ENCODE measurements at regions not wholly inside any gene's neighbourhood (a gene's known extent, or its start where the extent isn't known, plus 50 kb on each side); places are given as distances from the start of the nearest gene placed in this dataset.

- no peaks in the 10 kb centered on the region for H3K27me3 ChIP-seq (ENCODE audit: control insufficient read depth, insufficient read depth, low read length)
- H3K4me3 ChIP-seq (ENCODE audit: low read length in 3 of 3) = no peak overlapping the region
- H3K9me3 ChIP-seq (ENCODE audit: control insufficient read depth in 2 of 3, insufficient read depth in 1 of 3, low read length in 3 of 3) = peaks cover 0 to 3% (median 0%) of the 10 kb centered on the region in 3 donors
- no peak for DNase-seq
- TF ChIP-seq, protein P1, sequence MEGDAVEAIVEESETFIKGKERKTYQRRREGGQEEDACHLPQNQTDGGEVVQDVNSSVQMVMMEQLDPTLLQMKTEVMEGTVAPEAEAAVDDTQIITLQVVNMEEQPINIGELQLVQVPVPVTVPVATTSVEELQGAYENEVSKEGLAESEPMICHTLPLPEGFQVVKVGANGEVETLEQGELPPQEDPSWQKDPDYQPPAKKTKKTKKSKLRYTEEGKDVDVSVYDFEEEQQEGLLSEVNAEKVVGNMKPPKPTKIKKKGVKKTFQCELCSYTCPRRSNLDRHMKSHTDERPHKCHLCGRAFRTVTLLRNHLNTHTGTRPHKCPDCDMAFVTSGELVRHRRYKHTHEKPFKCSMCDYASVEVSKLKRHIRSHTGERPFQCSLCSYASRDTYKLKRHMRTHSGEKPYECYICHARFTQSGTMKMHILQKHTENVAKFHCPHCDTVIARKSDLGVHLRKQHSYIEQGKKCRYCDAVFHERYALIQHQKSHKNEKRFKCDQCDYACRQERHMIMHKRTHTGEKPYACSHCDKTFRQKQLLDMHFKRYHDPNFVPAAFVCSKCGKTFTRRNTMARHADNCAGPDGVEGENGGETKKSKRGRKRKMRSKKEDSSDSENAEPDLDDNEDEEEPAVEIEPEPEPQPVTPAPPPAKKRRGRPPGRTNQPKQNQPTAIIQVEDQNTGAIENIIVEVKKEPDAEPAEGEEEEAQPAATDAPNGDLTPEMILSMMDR (IDR thresholded peaks at IDR 0.05; ENCODE audit: borderline replicate concordance, extremely low read depth, insufficient read depth) = no peak
- intact Hi-C loops (cut with DNase I) = no loop called here
- FAIRE-seq = no peak
- no peaks in the 10 kb centered on the region for H3K4me1 ChIP-seq (ENCODE audit: control insufficient read depth in 2 of 3, insufficient read depth in 2 of 3, low read depth in 1 of 3, low read length in 3 of 3)
- no peak overlapping the region for H3K27ac ChIP-seq (ENCODE audit: low read depth in 2 of 2, low read length in 2 of 2)
- no peak overlapping the region for H3K9ac ChIP-seq (ENCODE audit: low read length in 3 of 3)
- no peaks in the 10 kb centered on the region for H3K36me3 ChIP-seq (ENCODE audit: control insufficient read depth in 2 of 3, insufficient read depth in 3 of 3, low read length in 3 of 3)
Measured at GRCh38 chr10:10513067-10513466, 504.6 kb upstream of the CELF2 start.

DNA sequence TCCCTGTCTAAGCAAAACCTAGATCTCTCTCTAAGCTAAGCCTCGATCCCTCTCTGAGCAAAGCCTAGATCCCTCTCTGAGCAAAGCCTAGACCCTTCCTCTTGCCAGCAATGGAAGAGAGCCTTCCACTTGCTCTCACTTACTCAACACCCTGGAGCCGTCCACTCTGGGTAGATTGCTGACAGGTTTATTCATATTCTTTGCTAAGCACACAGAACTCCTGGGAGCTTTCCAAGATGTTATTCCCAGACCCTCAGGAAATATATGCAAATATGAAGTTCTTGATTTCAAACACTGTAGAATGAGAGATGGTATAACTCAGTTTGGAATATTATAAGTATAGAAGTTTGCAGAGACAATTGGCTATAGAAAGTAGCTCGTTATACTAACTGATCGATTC lies 503.8 kb upstream of the CELF2 start:
- DNase-seq (no peak), FAIRE-seq (no peak)
- Histone ChIP-seq H3K9ac (ENCODE audit: low read length in 3 of 3) (no peak overlapping the region), H3K4me1 (ENCODE audit: control insufficient read depth in 2 of 3, insufficient read depth in 2 of 3, low read depth in 1 of 3, low read length in 3 of 3) (no peaks in the 10 kb centered on the region), H3K36me3 (ENCODE audit: control insufficient read depth in 2 of 3, insufficient read depth in 3 of 3, low read length in 3 of 3) (no peaks in the 10 kb centered on the region), H3K27ac (ENCODE audit: low read depth in 2 of 2, low read length in 2 of 2) (no peak overlapping the region), H3K9me3 (ENCODE audit: control insufficient read depth in 2 of 3, insufficient read depth in 1 of 3, low read length in 3 of 3) (peaks cover 0 to 3% (median 0%) of the 10 kb centered on the region in 3 donors), H3K27me3 (ENCODE audit: control insufficient read depth, insufficient read depth, low read length) (no peaks in the 10 kb centered on the region), H3K4me3 (ENCODE audit: low read length in 3 of 3) (no peak overlapping the region)
- intact Hi-C loops (cut with DNase I) = no loop called here
- TF ChIP-seq, protein P1 (IDR thresholded peaks at IDR 0.05; ENCODE audit: borderline replicate concordance, extremely low read depth, insufficient read depth) = no peak

GRCh38 chr10:10514797-10515196 lies 502.9 kb upstream of the CELF2 start:
- TF ChIP-seq, protein P1 (IDR thresholded peaks at IDR 0.05; ENCODE audit: borderline replicate concordance, extremely low read depth, insufficient read depth) = no peak
- no peak overlapping the region for H3K9ac ChIP-seq (ENCODE audit: low read length in 3 of 3)
- DNase-seq = no peak
- no peaks in the 10 kb centered on the region for H3K36me3 ChIP-seq (ENCODE audit: control insufficient read depth in 2 of 3, insufficient read depth in 3 of 3, low read length in 3 of 3)
- intact Hi-C loops (cut with DNase I) = no loop called here
- no peaks in the 10 kb centered on the region for H3K9me3 ChIP-seq (ENCODE audit: control insufficient read depth in 2 of 3, insufficient read depth in 1 of 3, low read length in 3 of 3)
- no peaks in the 10 kb centered on the region for H3K27me3 ChIP-seq (ENCODE audit: control insufficient read depth, insufficient read depth, low read length)
- no peaks in the 10 kb centered on the region for H3K4me1 ChIP-seq (ENCODE audit: control insufficient read depth in 2 of 3, insufficient read depth in 2 of 3, low read depth in 1 of 3, low read length in 3 of 3)
- no peak overlapping the region for H3K27ac ChIP-seq (ENCODE audit: low read depth in 2 of 2, low read length in 2 of 2)
- FAIRE-seq = no peak
- H3K4me3 ChIP-seq (ENCODE audit: low read length in 3 of 3) = no peak overlapping the region

Data from kidney (tissue), 13 donors.